Retinal pigment epithelial cell (primary cell): ENCODE measurements at regions not wholly inside any gene's neighbourhood (a gene's known extent, or its start where the extent isn't known, plus 50 kb on each side); places are given as distances from the start of the nearest gene placed in this dataset.
A peak's percentile ranks its signal among the peaks of the same experiment; 100 is the strongest.

Source experiments
- DNase-seq: peaks from one replicate; pipeline ENCODE4 v3.0.0-alpha.2; 2010; ENCODE audit warnings: low read depth
- H3K4me3 ChIP-seq: 2 replicates; pipeline ENCODE4 v1.5.1; 2011; ENCODE audit warnings: mild to moderate bottlenecking, low read length, control low read depth, moderate library complexity
- CTCF ChIP-seq: conservative IDR thresholded peaks from 2 replicates; pipeline ENCODE4 v1.5.1; 2011; ENCODE audit warnings: low read depth, low read length, control low read depth, inconsistent platforms

- no peak for DNase-seq
- TF ChIP-seq CTCF: no peak
- H3K4me3 ChIP-seq: no peak overlapping the region
Measured at GRCh38 chr1:60283690-60284089, 210.1 kb upstream of the C1orf87 start.

- peak; percentile 99 for TF ChIP-seq CTCF
- no peak overlapping the region for H3K4me3 ChIP-seq
- DNase-seq: peak; percentile 59
Measured at GRCh38 chr1:60281360-60281932, 207.9 kb upstream of the C1orf87 start.

- TF ChIP-seq CTCF: no peak
- no peak overlapping the region for H3K4me3 ChIP-seq
- DNase-seq: no peak
Measured at GRCh38 chr1:60280819-60281218, 207.2 kb upstream of the C1orf87 start.

- no peak for TF ChIP-seq CTCF
- DNase-seq: no peak
- no peak overlapping the region for H3K4me3 ChIP-seq
Measured at GRCh38 chr1:60280256-60280655, 206.7 kb upstream of the C1orf87 start.

- no peak for DNase-seq
- TF ChIP-seq CTCF: no peak
- no peak overlapping the region for H3K4me3 ChIP-seq
Measured at GRCh38 chr1:60279798-60280197, 206.2 kb upstream of the C1orf87 start.

- no peak for TF ChIP-seq CTCF
- no peak for DNase-seq
- H3K4me3 ChIP-seq: no peak overlapping the region
Measured at GRCh38 chr1:60277269-60277668, 203.7 kb upstream of the C1orf87 start.

GRCh38 chr1:60274422-60275290 is 201.1 kb upstream of the C1orf87 start:
- TF ChIP-seq CTCF: no peak
- no peak overlapping the region for H3K4me3 ChIP-seq
- DNase-seq: no peak
